SJCRH30 (cell line): ENCODE measurements at regions not wholly inside any gene's neighbourhood (a gene's known extent, or its start where the extent isn't known, plus 50 kb on each side); places are given as distances from the start of the nearest gene placed in this dataset.
"Not testable (repeated sequence)": the region's sequence is repeated elsewhere in the genome, so short reads cannot be mapped to it uniquely, and the experiment has no call there.

Experiments used
- DNase-seq, 2 experiments: peaks; one replicate each; pipeline ENCODE4 v3.0.0-alpha.2; 2015 to 2020
- H3K27ac ChIP-seq: fragments of 250-450 bp; sonication (Bioruptor Pico); 2 replicates; pipeline ENCODE4 v1.5.1; 2020; ENCODE audit warnings: mild to moderate bottlenecking, moderate library complexity
- H3K27me3 ChIP-seq: fragments of 250-450 bp; sonication (Bioruptor Pico); 2 replicates; pipeline ENCODE4 v1.5.1; 2020; ENCODE audit warnings: mild to moderate bottlenecking, moderate library complexity
- H3K36me3 ChIP-seq: fragments of 250-450 bp; sonication (Bioruptor Pico); 2 replicates; pipeline ENCODE4 v1.5.1; 2020; ENCODE audit warnings: mild to moderate bottlenecking, moderate library complexity
- H3K4me1 ChIP-seq: fragments of 250-450 bp; sonication (Bioruptor Pico); 2 replicates; pipeline ENCODE4 v1.5.1; 2020; ENCODE audit warnings: mild to moderate bottlenecking, moderate library complexity
- H3K4me3 ChIP-seq: fragments of 250-450 bp; sonication (Bioruptor Pico); 2 replicates; pipeline ENCODE4 v1.5.1; 2020; ENCODE audit warnings: mild to moderate bottlenecking, moderate library complexity
- H3K9me3 ChIP-seq: fragments of 250-450 bp; sonication (Bioruptor Pico); replicated peaks from 2 replicates; pipeline ENCODE4 v1.5.1; 2020; ENCODE audit warnings: mild to moderate bottlenecking, moderate library complexity

DNA sequence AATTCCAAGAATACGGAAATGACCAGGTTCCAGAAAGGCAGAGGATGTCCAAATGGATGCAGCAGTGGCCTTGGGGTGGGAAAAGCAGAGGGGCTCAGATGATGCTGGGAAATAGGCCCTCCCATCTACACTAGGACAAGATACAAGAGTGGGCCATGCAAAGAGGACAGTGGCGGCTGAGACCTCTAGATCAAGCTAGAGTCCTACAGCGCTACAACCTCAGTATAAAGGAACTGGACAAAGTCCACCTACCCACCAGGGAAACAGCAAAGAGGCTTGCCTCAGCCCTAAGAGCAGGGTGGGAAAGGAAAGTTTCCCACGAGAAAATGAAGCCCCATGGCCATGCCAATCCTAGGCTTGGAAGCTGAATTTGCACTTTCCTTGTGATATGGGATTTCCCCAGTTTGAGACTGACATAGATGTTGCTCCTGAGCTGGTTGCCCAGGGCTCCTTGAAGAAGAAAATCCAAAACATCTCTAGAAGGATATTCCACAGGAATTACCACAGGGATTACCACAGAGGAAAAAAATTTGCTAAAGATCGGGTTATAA lies 282.2 kb downstream of the MREG start:
- Histone ChIP-seq H3K4me3 (no peak overlapping the region), H3K36me3 (no peaks in the 10 kb centered on the region), H3K9me3 (no peaks in the 10 kb centered on the region), H3K27ac (no peak overlapping the region), H3K27me3 (no peaks in the 10 kb centered on the region), H3K4me1 (peaks cover 9% of the 10 kb centered on the region; the same call in 1 of the 2 replicates)
- no peak for DNase-seq

DNA sequence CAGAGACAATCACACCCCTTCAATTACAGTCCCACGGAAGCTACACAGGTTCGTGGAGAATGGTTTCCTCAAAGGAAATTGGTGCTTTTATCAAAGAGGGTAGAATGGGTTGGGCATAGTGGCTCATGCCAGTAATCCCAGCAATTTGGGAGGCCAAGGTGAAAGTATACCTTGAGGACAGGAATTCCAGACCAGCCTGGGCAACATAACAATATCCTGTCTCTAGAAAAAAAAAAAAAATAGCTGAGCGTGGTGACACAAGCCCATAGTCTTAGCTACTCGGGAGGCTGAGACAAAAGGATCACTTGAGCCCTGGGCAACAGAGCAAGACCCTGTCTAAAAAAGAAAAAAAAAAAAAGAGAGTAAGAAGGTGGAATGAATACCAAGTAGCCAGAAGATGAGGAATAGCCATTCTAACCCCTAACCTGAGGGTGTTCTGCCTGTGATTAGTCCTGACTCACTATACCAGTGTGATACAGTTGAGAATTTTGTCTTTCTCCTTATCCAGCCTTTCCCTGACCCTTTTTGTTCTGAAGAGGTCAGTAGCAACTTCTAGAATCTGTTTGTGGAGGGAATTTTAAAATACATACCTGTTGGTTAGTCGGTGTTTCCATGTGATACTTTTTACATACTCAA lies 283.2 kb downstream of the MREG start:
- Histone ChIP-seq H3K27ac (no peak overlapping the region), H3K27me3 (no peaks in the 10 kb centered on the region), H3K9me3 (no peaks in the 10 kb centered on the region), H3K4me1 (peaks cover 9% of the 10 kb centered on the region; the same call in 1 of the 2 replicates), H3K36me3 (no peaks in the 10 kb centered on the region), H3K4me3 (no peak overlapping the region)
- no peak for DNase-seq

DNA sequence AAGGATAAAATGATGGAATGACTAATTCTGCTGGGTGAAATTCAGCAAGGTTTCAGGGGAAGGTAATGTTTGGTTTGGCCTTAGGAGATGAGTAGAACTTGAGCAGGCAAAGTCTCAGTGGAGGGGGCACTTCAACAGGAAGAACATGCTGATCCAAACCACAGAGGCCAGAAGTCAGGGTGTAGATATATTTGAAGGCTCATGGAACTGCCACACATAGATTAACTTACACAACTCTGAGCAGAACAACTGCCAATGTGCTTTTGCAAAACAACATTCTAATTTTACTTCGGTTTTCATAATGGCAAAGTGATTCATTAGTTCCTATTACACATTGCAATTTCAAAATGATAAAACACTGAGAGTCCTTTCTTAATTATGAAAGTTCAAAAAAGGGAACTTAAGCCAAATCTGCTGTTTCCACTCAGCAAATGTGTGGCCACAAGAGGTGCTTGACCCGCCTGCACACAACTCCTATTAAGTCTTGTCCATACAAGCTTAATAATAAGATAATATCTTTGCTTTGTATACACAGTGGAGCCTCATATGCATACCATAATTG lies 284.8 kb downstream of the MREG start:
- DNase-seq: peak in 1 of 2 experiments; percentile 15
- Histone ChIP-seq H3K4me1 (peaks cover 9% of the 10 kb centered on the region; the same call in 1 of the 2 replicates), H3K4me3 (no peak overlapping the region), H3K27me3 (no peaks in the 10 kb centered on the region), H3K9me3 (no peaks in the 10 kb centered on the region), H3K36me3 (no peaks in the 10 kb centered on the region), H3K27ac (no peak overlapping the region)

DNA sequence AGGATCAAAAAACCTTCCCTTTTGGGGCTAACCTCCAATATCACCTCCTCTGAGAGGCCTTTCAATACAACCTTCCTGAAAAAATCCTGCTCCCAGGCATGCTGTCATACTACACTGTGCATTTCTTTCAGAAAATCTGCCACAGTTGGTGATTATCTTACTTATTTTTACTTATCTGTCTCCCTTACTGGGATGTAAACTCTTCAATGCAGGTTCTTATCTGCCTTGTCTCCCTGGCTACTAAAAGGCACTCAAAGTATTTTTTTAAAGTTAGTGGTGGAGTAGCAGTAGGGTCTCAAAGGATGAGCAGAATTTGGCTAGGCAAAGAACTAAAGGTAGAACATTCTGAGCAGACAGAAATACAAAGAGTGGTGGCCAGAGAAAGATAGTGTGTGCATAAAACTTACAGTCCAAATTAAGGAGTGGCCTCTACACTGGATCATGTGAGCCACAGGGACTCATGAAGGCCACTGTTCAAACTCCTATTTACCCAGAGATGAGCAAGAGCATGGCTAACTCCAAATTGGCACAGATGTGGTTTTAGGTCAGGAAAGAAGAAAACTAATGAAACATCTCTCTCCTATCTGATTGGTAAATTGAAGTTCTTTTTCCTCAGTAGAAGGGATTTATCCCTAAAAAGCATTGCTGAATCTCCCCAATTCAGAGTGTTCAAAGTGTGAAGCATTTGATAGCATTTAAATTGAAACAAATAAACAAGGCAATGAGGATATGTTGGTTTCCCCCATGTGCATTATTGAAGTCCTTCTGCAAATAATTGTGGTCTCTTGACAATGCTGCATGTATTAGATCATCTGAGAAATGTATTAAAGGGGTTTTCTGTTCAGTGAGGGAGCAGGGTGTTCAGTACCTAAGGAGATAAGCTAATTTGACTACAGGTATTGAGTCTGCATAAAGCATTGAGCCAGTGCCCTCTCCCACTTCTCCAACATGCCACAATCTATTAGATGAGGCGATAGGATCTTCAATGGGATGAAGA lies 285.5 kb downstream of the MREG start:
- DNase-seq: no peak
- peaks cover 9% of the 10 kb centered on the region; the same call in 1 of the 2 replicates for H3K4me1 ChIP-seq
- no peaks in the 10 kb centered on the region for H3K9me3 ChIP-seq
- no peaks in the 10 kb centered on the region for H3K27me3 ChIP-seq
- no peak overlapping the region for H3K4me3 ChIP-seq
- H3K36me3 ChIP-seq: no peaks in the 10 kb centered on the region
- H3K27ac ChIP-seq: no peak overlapping the region

DNA sequence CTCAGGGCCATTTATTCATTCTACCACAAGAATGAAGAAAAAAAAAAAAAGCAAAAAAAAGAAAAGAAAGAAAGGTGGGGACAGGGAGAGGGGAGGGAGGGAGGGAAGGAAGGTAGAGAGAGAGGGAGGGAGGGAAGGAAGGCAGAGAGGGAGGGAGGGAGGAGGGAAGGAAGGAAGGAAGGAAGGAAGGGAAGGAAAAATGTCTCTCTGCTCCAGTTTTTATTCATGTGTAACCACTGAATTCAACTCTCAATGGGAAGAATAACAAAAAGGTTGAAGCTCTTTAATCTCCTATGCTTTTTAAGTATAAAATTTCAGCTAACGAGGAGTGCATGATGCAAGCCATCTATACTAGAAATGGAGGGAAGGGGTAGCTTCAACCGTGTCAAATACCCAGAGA lies 287.3 kb downstream of the MREG start:
- DNase-seq: no peak
- no peaks in the 10 kb centered on the region for H3K9me3 ChIP-seq
- H3K27ac ChIP-seq: no peak overlapping the region
- no peak overlapping the region for H3K4me3 ChIP-seq
- peaks cover 9% of the 10 kb centered on the region; the same call in 1 of the 2 replicates for H3K4me1 ChIP-seq
- no peaks in the 10 kb centered on the region for H3K27me3 ChIP-seq
- H3K36me3 ChIP-seq: no peaks in the 10 kb centered on the region

DNA sequence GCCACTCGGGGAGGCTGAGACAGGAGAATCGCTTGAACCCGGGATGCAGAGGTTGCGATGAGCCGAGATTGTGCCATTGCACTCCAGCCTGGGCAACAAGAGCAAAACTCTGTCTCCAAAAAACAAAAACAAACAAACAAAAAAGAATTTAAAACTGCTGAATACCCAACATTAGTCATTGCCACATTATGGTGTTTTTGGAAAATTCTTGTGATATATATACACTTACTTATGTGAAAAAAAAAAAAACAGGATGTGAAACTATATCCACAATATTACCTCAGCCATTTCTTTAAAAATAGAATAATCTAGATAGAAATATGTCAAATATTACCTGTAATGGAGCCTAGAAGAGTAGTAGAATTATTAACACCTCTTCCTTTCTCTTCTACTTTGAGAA lies 288.3 kb upstream of the FN1 start:
- Histone ChIP-seq H3K27ac (no peak overlapping the region), H3K9me3 (no peaks in the 10 kb centered on the region), H3K4me3 (no peak overlapping the region), H3K27me3 (no peaks in the 10 kb centered on the region), H3K36me3 (no peaks in the 10 kb centered on the region), H3K4me1 (peaks cover 9% of the 10 kb centered on the region; the same call in 1 of the 2 replicates)
- DNase-seq: no peak

DNA sequence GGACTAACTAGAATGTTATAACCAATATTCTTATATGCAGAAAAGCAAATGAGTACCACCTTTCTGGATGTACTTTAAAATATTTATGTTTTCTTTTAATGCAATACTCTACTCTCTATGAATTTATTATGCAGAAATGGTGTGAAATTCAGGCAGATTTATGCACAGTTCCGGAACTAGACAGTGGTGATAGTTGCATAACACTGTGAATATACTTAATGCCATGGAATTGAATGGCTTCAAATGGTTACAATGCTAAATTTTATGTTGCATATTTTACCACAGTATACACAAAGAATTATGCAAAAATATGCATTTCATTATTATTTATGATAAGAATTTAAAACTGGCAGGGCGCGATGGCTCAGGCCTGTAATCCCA lies 287.8 kb upstream of the FN1 start:
- no peak for DNase-seq
- peaks cover 4% of the 10 kb centered on the region; the same call in 1 of the 2 replicates for H3K4me1 ChIP-seq
- H3K4me3 ChIP-seq: no peak overlapping the region
- no peak overlapping the region for H3K27ac ChIP-seq
- no peaks in the 10 kb centered on the region for H3K27me3 ChIP-seq
- H3K9me3 ChIP-seq: no peaks in the 10 kb centered on the region
- H3K36me3 ChIP-seq: no peaks in the 10 kb centered on the region

DNA sequence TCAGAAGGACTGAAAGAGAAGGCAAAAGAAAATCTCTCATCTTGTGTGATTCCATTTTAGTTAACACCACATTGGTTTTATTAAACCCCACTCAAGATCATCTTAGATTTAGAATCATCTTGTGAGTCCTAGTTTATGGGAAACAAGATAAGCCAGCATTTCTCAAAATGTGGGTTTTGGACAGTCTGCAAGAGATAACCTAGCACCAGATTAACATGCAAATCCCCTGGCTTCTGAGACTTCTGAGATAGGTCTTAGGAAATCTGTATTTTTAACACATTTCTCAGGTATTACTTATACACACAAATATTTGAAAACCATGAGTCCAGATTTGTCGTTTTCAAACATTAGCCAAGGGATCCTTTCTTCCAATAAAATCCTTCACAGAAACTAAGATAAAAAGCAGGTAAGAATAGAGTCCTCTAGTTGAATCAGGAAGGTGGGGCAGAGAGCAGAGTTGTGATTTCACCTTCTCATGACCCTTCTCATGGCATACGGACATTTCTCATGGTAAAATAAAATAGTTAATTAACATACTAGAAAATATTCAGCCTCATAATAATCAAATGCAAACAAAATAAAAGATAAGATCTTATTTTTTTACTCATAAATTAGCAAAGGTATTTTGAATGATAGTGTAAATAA lies 287.2 kb upstream of the FN1 start:
- H3K9me3 ChIP-seq: no peaks in the 10 kb centered on the region
- H3K27me3 ChIP-seq: no peaks in the 10 kb centered on the region
- DNase-seq: no peak
- no peaks in the 10 kb centered on the region for H3K36me3 ChIP-seq
- no peak overlapping the region for H3K27ac ChIP-seq
- H3K4me1 ChIP-seq: no peaks in the 10 kb centered on the region
- H3K4me3 ChIP-seq: no peak overlapping the region

DNA sequence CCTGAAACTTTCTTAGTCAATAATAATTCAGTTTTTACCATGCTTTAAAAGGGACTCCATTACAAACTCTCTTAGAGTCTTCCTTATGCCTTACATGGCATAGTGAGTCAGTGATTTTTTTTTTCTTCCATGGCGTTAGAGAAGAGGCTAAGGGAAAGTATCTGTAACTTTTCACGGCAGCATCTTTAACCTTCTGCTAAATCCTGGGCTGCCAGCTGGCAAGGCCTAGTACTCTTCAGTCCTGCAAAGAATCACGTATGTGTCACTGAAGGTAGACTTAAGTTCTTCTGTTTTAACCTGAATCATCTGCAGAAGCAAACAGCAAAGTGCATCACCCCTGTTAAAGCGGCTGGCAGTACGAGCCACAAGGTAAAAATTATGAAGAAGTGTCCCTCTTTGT lies 286.3 kb upstream of the FN1 start:
- H3K27ac ChIP-seq: no peak overlapping the region

DNA sequence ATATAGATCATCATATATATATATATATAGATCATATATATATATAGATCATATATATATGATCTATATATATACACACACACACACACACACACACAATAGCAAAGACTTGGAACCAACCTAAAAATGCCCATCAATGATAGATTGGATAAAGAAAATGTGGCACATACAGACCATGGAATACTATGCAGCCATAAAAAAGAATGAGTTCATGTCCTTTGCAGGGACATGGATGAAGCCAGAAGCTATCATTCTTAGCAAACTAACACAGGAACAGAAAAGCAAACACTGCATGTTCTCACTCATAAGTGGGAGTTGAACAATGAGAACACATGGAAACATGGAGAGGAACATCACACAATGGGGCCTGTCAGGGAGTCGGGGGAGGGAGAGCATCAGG lies 285.6 kb upstream of the FN1 start:
- H3K27ac ChIP-seq, H3K4me1 ChIP-seq, H3K27me3 ChIP-seq, H3K9me3 ChIP-seq, H3K36me3 ChIP-seq, H3K4me3 ChIP-seq, DNase-seq: not testable (repeated sequence)

More for the DNA sequence above, 286.3 kb upstream of the FN1 start:
- Histone ChIP-seq H3K9me3 (no peaks in the 10 kb centered on the region), H3K27me3 (no peaks in the 10 kb centered on the region), H3K4me3 (no peak overlapping the region), H3K4me1 (no peaks in the 10 kb centered on the region), H3K36me3 (no peaks in the 10 kb centered on the region)
- no peak for DNase-seq

DNA sequence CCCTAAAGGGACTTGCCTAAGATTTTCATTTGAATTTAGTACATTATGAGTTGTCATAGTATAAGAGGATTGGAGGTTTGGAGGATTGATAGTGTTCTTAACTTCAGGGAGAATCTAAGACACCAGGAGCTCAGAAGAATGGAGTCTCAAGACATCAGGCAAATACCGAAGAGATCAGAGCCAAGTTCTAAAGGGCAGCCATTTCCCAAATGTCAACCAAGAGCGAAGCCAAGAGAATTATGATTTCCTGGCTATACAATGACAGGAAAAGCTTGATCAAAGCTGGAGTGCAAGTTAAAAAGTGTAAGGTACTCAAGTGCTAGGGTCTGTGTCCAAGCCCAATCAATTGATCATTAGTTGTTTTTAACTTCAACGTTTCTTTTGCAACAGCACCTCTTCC lies 283.0 kb upstream of the FN1 start:
- H3K36me3 ChIP-seq: no peaks in the 10 kb centered on the region
- no peak overlapping the region for H3K27ac ChIP-seq
- H3K27me3 ChIP-seq: no peaks in the 10 kb centered on the region
- no peak for DNase-seq
- no peaks in the 10 kb centered on the region for H3K4me1 ChIP-seq
- no peaks in the 10 kb centered on the region for H3K9me3 ChIP-seq
- no peak overlapping the region for H3K4me3 ChIP-seq

DNA sequence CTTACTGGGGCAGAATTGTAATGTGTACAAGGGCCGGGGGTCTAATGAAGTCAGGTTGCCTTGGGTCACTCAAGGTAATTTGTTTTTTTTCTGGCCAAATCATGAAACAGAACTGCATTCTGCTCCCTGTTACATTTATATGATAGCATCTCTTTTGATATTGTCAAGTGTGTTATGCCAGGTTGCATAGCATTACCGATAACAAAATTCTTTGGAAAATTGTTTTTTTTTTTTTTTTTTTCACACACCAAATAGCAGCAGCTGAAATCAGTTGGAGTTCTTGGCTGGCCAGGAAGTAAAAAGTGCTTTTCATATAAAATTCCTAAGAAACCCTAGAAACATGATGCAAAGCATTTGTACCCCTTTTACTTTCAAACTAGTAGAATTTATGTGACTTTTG lies 282.6 kb upstream of the FN1 start:
- H3K4me3 ChIP-seq: no peak overlapping the region
- H3K36me3 ChIP-seq: no peaks in the 10 kb centered on the region
- H3K27me3 ChIP-seq: no peaks in the 10 kb centered on the region
- H3K27ac ChIP-seq: no peak overlapping the region
- no peak for DNase-seq
- no peaks in the 10 kb centered on the region for H3K4me1 ChIP-seq
- H3K9me3 ChIP-seq: no peaks in the 10 kb centered on the region

DNA sequence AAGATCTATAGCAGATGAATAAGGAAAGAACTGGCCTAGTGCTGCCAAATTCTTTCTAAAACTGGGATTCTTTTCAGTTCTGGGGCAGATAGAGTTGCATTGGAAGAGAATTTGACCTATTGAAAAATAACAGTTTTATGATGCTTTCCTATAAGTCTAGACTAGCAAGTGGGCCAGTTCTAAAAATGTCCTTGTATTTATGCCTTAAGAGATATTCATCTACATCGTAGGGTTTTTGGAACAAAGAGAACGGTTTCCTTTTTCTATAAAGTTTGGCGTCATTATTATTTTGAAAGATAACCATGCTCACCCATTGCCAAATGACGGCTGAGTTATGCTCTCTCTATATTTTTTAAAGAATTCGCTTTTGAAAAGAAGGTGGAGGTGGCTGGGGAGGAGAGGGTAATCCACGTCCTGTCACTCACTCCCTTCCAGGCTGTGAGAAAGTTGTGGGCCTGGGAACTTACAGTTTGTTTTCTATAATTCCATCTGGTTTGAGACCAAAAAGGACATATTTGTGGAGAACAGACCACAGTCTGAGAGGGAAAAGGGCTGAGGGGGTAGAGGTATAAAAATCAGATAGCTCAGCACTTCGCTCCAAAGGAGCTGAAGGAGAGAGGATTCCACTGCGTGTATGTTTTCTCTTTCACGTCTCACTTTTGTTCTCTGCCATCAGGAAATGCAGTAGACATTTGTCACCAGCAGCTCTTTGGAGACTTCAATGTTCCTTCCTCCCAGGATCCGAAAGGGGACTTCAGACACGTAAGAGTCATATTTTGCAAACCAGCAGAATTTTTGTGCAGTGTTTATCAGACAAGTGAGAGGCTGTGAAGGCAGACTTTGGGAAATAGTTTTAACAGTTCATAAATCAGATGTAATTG lies 281.9 kb upstream of the FN1 start:
- H3K27me3 ChIP-seq: no peaks in the 10 kb centered on the region
- H3K4me1 ChIP-seq: no peaks in the 10 kb centered on the region; the same call in 1 of the 2 replicates
- no peak overlapping the region for H3K4me3 ChIP-seq
- no peaks in the 10 kb centered on the region for H3K9me3 ChIP-seq
- H3K36me3 ChIP-seq: no peaks in the 10 kb centered on the region
- H3K27ac ChIP-seq: no peak overlapping the region
- no peak for DNase-seq

DNA sequence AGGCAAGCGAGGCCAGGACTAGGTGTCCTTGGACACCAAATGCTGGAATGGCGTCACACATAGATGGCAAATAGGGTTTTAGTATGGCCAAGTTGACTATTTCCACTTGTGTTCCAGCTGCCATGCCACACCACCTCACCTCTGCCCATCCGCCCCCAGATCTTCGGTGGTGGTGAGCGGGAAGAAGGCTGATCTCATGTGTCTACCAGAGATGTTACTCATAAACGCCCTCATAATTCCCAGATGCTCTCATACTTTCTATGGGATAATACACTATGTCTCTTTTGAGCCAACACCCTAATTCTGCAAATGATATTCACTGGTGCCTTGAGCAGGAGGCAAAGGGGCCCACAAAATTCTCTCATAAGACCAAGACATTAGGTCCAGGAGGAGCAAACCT lies 281.1 kb upstream of the FN1 start:
- no peak overlapping the region for H3K27ac ChIP-seq
- no peak for DNase-seq
- peaks cover under 1% of the 10 kb centered on the region; the same call in 1 of the 2 replicates for H3K4me1 ChIP-seq
- no peaks in the 10 kb centered on the region for H3K27me3 ChIP-seq
- H3K36me3 ChIP-seq: no peaks in the 10 kb centered on the region
- H3K9me3 ChIP-seq: no peaks in the 10 kb centered on the region
- no peak overlapping the region for H3K4me3 ChIP-seq
